HG02852 (cell line): ENCODE measurements at regions not wholly inside any gene's neighbourhood (a gene's known extent, or its start where the extent isn't known, plus 50 kb on each side); places are given as distances from the start of the nearest gene placed in this dataset.

ENCODE experiments used
- ATAC-seq: cut with Tn5 transposase; IDR thresholded peaks from one replicate; pipeline ENCODE4 v1.9.1; 2021; ENCODE audit warnings: mild to moderate bottlenecking, moderate library complexity; ENCODE audit not compliant: unreplicated experiment

GRCh38 chr14:42111355-42111754, 504.7 kb downstream of the LRFN5 start:
- no peak for ATAC-seq

GRCh38 chr14:42110167-42110566, 503.5 kb downstream of the LRFN5 start:
- ATAC-seq, result peak; percentile 84

- no peak for ATAC-seq
Observed at GRCh38 chr14:42095155-42095554, 488.5 kb downstream of the LRFN5 start.

- ATAC-seq, result no peak
Observed at GRCh38 chr14:42090122-42090521, 483.4 kb downstream of the LRFN5 start.

- ATAC-seq, result no peak
Observed at GRCh38 chr14:42079911-42080310, 473.2 kb downstream of the LRFN5 start.

GRCh38 chr14:42078345-42078744, 471.7 kb downstream of the LRFN5 start:
- ATAC-seq, result no peak

GRCh38 chr14:42070031-42070430, 463.4 kb downstream of the LRFN5 start:
- ATAC-seq, result no peak

- ATAC-seq, result no peak
Observed at GRCh38 chr14:42057111-42057510, 450.4 kb downstream of the LRFN5 start.

- ATAC-seq, result no peak
Observed at GRCh38 chr14:42047421-42048055, 440.9 kb downstream of the LRFN5 start.

- ATAC-seq, result no peak
Observed at GRCh38 chr14:42045383-42045782, 438.7 kb downstream of the LRFN5 start.

GRCh38 chr14:42028607-42029006, 421.9 kb downstream of the LRFN5 start:
- ATAC-seq, result no peak

- ATAC-seq, result no peak
Observed at GRCh38 chr14:42027271-42027670, 420.6 kb downstream of the LRFN5 start.

- ATAC-seq, result no peak
Observed at GRCh38 chr14:42023452-42023851, 416.8 kb downstream of the LRFN5 start.

- no peak for ATAC-seq
Observed at GRCh38 chr14:42014301-42014700, 407.6 kb downstream of the LRFN5 start.

GRCh38 chr14:42013559-42013958, 406.9 kb downstream of the LRFN5 start:
- no peak for ATAC-seq

- ATAC-seq, result no peak
Observed at GRCh38 chr14:42013153-42013552, 406.5 kb downstream of the LRFN5 start.

GRCh38 chr14:42011221-42011620, 404.5 kb downstream of the LRFN5 start:
- ATAC-seq, result peak; percentile 62

GRCh38 chr14:42004321-42004720, 397.6 kb downstream of the LRFN5 start:
- no peak for ATAC-seq

- no peak for ATAC-seq
Observed at GRCh38 chr14:42002141-42002540, 395.5 kb downstream of the LRFN5 start.

GRCh38 chr14:42001431-42001830, 394.8 kb downstream of the LRFN5 start:
- no peak for ATAC-seq

- no peak for ATAC-seq
Observed at GRCh38 chr14:42000450-42000849, 393.8 kb downstream of the LRFN5 start.

- no peak for ATAC-seq
Observed at GRCh38 chr14:41993687-41994086, 387.0 kb downstream of the LRFN5 start.

GRCh38 chr14:41986700-41987099, 380.0 kb downstream of the LRFN5 start:
- peak; percentile 58 for ATAC-seq
